PC-9 (cell line): ENCODE measurements at regions not wholly inside any gene's neighbourhood (a gene's known extent, or its start where the extent isn't known, plus 50 kb on each side); places are given as distances from the start of the nearest gene placed in this dataset.
A peak's percentile ranks its signal among the peaks of the same experiment; 100 is the strongest.

Experiments used
- BruUV-seq: library from RNA; stranded (reverse); fragments of 400-500 nt; replicated peaks from 2 replicates; lab custom pipeline; 2021; lab: Mats Ljungman, UMichigan
- CTCF ChIA-PET: fragments of 300-600 bp; sonication (Branson Sonifier 250); formaldehyde crosslinking; loops from one replicate; lab custom pipeline; 2022; ENCODE audit warnings: antibody characterized with exemption; lab: Charles Lee
- POLR2A ChIA-PET: fragments of 300-600 bp; sonication (Branson Sonifier 250); formaldehyde crosslinking; loops from one replicate; lab custom pipeline; 2022; ENCODE audit warnings: antibody characterized with exemption; ENCODE audit not compliant: unreplicated experiment; lab: Charles Lee
- DNase-seq, 2 experiments: peaks; one replicate each; pipeline versions ENCODE4 v3.0.0 to v3.0.0-alpha.2; 2015 to 2022; ENCODE audit warnings: mixed read lengths in 1 of 2
- H2AFZ ChIP-seq: fragments of 200-600 bp; sonication (generic); 2 replicates; pipeline ENCODE4 v1.8.1; 2017; ENCODE audit warnings: antibody characterized with exemption
- H3F3A ChIP-seq: fragments of 200-600 bp; sonication (generic); 2 replicates; pipeline ENCODE4 v1.8.1; 2017; ENCODE audit warnings: antibody characterized with exemption, mild to moderate bottlenecking, low read depth; ENCODE audit not compliant: insufficient read depth
- H3K27ac ChIP-seq: fragments of 200-600 bp; sonication (generic); 2 replicates; pipeline ENCODE4 v1.6.1; 2016; ENCODE audit warnings: mixed run types
- H3K27me3 ChIP-seq: fragments of 200-600 bp; sonication (generic); 2 replicates; pipeline ENCODE4 v1.6.1; 2016; ENCODE audit warnings: low read depth, mixed run types; ENCODE audit not compliant: insufficient read depth
- H3K36me3 ChIP-seq: fragments of 200-600 bp; sonication (generic); 2 replicates; pipeline ENCODE4 v1.6.1; 2016; ENCODE audit warnings: low read depth, mixed run types
- H3K4me1 ChIP-seq: fragments of 200-600 bp; sonication (generic); replicated peaks from 2 replicates; pipeline ENCODE4 v1.6.1; 2016; ENCODE audit warnings: mixed run types; ENCODE audit not compliant: insufficient read depth
- H3K4me2 ChIP-seq: fragments of 200-600 bp; sonication (generic); 2 replicates; pipeline ENCODE4 v1.6.1; 2017; ENCODE audit warnings: mixed run types
- H3K4me3 ChIP-seq: fragments of 200-600 bp; sonication (generic); 2 replicates; pipeline ENCODE4 v1.6.1; 2016; ENCODE audit warnings: mixed run types
- H3K79me2 ChIP-seq: fragments of 200-600 bp; sonication (generic); 2 replicates; pipeline ENCODE4 v1.6.1; 2017; ENCODE audit warnings: low read depth, mixed run types
- H3K9me2 ChIP-seq: fragments of 200-600 bp; sonication (generic); 2 replicates; pipeline ENCODE4 v1.8.1; 2017; ENCODE audit warnings: mild to moderate bottlenecking; ENCODE audit not compliant: insufficient read depth
- H3K9me3 ChIP-seq: fragments of 200-600 bp; sonication (generic); 2 replicates; pipeline ENCODE4 v1.8.1; 2016; ENCODE audit warnings: low read depth; ENCODE audit not compliant: insufficient read depth
- H4K20me1 ChIP-seq: fragments of 200-600 bp; sonication (generic); 2 replicates; pipeline ENCODE4 v1.8.1; 2017; ENCODE audit not compliant: insufficient read depth
- EZH2 ChIP-seq: fragments of 200-600 bp; sonication (generic); IDR thresholded peaks from 2 replicates; pipeline ENCODE4 v1.8.0; 2017; ENCODE audit warnings: antibody characterized with exemption, low read depth
- intact Hi-C: fragments of 100-400 bp; cut with micrococcal nuclease; formaldehyde crosslinking; loops from one replicate; pipeline ENCODE4 v1.10.0; 2022; ENCODE audit not compliant: unreplicated experiment
- TF ChIP-seq, protein P1 (sequence below): fragments of 200-600 bp; sonication (generic); conservative IDR thresholded peaks from 2 replicates; pipeline ENCODE4 v1.6.1; 2017; ENCODE audit warnings: mixed run types, antibody characterized with exemption, mild to moderate bottlenecking, moderate library complexity

DNA sequence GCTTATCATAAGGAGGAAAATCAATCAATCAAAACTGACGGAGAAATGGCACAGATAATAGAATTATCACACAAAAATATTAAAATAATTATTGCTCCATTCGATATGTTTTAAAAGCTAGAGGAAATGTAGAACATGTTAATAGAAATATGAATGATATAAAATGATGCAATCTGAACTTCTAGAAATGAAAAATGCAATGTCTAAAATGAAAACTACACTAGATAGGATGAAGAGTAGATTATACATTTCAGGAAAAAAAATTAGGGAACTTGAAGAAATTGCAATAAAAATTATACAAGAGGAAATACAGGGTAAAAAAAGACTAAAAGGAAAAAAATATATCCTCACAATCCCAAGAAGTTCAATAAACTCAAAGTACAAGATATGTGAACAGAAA lies 80.2 kb upstream of the TP63 start:
- Histone ChIP-seq H3K9me2 (no peaks in the 10 kb centered on the region; the same call in 1 of the 2 replicates), H3F3A (0 out of 2 replicates have a peak, but pooled peaks cover 5% of the 10 kb centered on the region), H3K79me2 (no peaks in the 10 kb centered on the region), H3K9me3 (peaks cover 50% of the 10 kb centered on the region), H3K27ac (no peak overlapping the region), H3K36me3 (0 out of 2 replicates have a peak, but pooled peaks cover 6% of the 10 kb centered on the region), H3K4me2 (no peak overlapping the region), H2AFZ (no peak overlapping the region), H3K27me3 (no peaks in the 10 kb centered on the region), H4K20me1 (no peaks in the 10 kb centered on the region), H3K4me1 (no peaks in the 10 kb centered on the region), H3K4me3 (no peak overlapping the region)
- DNase-seq, result no peak
- TF ChIP-seq, protein P1, sequence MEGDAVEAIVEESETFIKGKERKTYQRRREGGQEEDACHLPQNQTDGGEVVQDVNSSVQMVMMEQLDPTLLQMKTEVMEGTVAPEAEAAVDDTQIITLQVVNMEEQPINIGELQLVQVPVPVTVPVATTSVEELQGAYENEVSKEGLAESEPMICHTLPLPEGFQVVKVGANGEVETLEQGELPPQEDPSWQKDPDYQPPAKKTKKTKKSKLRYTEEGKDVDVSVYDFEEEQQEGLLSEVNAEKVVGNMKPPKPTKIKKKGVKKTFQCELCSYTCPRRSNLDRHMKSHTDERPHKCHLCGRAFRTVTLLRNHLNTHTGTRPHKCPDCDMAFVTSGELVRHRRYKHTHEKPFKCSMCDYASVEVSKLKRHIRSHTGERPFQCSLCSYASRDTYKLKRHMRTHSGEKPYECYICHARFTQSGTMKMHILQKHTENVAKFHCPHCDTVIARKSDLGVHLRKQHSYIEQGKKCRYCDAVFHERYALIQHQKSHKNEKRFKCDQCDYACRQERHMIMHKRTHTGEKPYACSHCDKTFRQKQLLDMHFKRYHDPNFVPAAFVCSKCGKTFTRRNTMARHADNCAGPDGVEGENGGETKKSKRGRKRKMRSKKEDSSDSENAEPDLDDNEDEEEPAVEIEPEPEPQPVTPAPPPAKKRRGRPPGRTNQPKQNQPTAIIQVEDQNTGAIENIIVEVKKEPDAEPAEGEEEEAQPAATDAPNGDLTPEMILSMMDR, result no peak
- TF ChIP-seq EZH2, result no peak
- intact Hi-C loops, result no loop called here
- no TSS peak for BruUV-seq
- POLR2A ChIA-PET, result no interaction called here
- CTCF ChIA-PET, result no interaction called here

DNA sequence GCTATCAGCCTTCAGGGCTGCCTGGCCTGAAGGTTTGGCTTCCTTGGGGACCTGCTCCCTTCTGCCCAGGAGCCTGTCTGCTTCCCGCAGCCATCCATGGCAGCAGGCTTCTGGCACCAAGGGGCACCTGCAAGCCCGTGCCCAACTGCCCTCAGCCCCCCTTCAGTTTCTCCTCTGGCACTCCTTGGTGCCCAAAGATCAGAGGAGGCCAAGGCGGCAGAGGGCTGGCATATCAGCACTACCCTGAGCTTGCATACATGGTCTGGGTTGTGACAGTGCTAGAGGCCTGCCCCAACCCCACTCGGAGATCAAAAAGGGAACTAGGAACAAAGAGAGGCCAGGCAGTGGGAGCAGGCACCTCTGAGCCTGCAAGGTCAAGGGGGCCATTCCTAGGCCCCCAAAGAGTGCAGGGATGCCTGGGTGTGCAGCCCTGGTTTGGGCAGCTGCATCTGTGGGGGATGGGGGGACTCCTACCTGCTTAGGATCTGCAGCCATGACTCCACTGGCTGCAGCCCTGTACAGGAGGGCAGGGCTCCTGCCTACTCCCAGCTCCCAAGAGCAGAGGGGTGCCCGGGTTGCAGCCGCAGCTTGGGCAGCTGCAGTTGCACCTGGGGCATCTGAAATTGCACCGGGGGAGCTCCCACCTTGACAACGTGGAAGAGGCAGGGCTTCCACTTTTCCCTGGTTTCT lies 76.2 kb upstream of the TP63 start:
- ChIA-PET POLR2A (no interaction called here), CTCF (interaction anchor here (0.7 kb wide), 1 partner anchor 219 kb away, joined by 3 read pairs; no protein-coding TSS in a partner anchor)
- TF ChIP-seq EZH2, result no peak
- TF ChIP-seq, protein P1, result no peak

DNA sequence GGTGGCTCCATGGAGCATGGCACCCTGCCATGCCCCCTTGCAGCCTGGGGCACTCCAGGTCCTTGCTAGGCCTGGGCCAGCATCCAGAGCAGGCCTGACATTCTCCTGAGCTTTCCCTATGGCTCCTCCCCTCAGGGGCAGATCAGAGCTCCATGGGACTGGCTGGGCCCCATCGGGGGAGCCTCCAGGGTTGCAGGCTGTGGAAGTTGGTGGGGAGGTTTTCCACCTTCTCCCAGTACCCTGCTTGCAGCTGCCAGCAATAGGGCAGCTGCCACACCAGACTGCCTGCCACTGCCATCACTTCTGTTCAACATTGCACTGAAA lies 75.7 kb upstream of the TP63 start:
- Histone ChIP-seq H3K27ac (no peak overlapping the region), H3K4me3 (no peak overlapping the region), H3K9me3 (peaks cover 30% of the 10 kb centered on the region), H2AFZ (no peak overlapping the region), H3K4me2 (no peak overlapping the region), H3K36me3 (0 out of 2 replicates have a peak, but pooled peaks cover 6% of the 10 kb centered on the region), H4K20me1 (no peaks in the 10 kb centered on the region), H3K79me2 (no peaks in the 10 kb centered on the region), H3K9me2 (no peaks in the 10 kb centered on the region; the same call in 1 of the 2 replicates), H3K27me3 (no peaks in the 10 kb centered on the region), H3K4me1 (no peaks in the 10 kb centered on the region), H3F3A (0 out of 2 replicates have a peak, but pooled peaks cover 5% of the 10 kb centered on the region)
- CTCF ChIA-PET, result interaction anchor here (0.7 kb wide), 1 partner anchor 219 kb away, joined by 3 read pairs; no protein-coding TSS in a partner anchor
- DNase-seq, result no peak
- POLR2A ChIA-PET, result no interaction called here
- TF ChIP-seq, protein P1, result no peak
- TF ChIP-seq EZH2, result no peak
- no TSS peak for BruUV-seq
- intact Hi-C loops, result no loop called here

More for the DNA sequence above, 76.2 kb upstream of the TP63 start:
- Histone ChIP-seq H3K4me2 (no peak overlapping the region), H3K79me2 (no peaks in the 10 kb centered on the region), H3K9me2 (no peaks in the 10 kb centered on the region; the same call in 1 of the 2 replicates), H3K4me3 (no peak overlapping the region), H4K20me1 (no peaks in the 10 kb centered on the region), H3K9me3 (peaks cover 34% of the 10 kb centered on the region), H3K27me3 (no peaks in the 10 kb centered on the region), H3K4me1 (no peaks in the 10 kb centered on the region), H2AFZ (no peak overlapping the region), H3F3A (0 out of 2 replicates have a peak, but pooled peaks cover 5% of the 10 kb centered on the region), H3K36me3 (0 out of 2 replicates have a peak, but pooled peaks cover 6% of the 10 kb centered on the region), H3K27ac (no peak overlapping the region)
- intact Hi-C loops, result no loop called here
- BruUV-seq, result no TSS peak
- peak in 1 of 2 experiments; percentile 15 for DNase-seq
